ENCODE measurements at regions not wholly inside any gene's neighbourhood (a gene's known extent, or its start where the extent isn't known, plus 50 kb on each side); places are given as distances from the start of the nearest gene placed in this dataset.
"Not testable (repeated sequence)": the region's sequence is repeated elsewhere in the genome, so short reads cannot be mapped to it uniquely, and the experiment has no call there.

DNA sequence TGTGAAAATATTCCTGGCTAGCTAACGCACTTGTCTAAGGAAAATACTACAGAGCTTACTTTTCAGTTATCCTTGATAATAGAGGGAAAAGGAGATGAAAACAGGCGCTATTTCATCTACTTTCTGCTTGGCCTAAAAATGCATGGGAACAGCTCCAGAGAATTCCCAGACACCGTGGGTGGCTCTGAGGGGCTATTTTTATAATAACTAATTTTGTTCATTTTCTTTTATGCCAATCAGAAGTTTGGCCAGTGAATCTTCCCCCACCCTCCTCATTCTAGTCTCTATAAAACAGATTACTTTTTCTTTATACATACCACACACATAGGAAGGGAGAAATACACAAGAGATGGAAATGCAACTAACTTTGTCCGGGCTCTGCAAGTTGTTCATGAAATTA, 322.9 kb downstream of the SETD4 start:
- no peak for DNase-seq

DNA sequence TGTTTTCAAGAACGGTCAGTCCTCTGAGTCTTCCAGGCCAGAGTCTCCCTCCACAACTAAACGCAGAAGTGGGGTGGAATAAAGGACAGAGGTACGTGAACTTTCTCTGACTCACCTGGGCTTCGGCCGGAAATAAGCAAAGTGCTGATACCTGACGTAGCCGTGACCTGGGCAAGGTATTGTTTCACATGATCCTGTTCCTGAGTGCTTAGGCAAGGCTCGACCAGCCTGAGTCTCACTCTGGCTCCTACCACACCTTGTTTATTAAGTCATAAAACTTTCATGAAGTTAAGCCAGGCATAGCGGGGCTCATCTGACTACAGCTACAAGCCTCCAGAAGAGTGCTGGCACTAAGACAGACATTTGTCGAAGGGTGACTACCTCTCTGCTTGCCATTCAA, 327.5 kb downstream of the SETD4 start:
- no peak for DNase-seq

DNA sequence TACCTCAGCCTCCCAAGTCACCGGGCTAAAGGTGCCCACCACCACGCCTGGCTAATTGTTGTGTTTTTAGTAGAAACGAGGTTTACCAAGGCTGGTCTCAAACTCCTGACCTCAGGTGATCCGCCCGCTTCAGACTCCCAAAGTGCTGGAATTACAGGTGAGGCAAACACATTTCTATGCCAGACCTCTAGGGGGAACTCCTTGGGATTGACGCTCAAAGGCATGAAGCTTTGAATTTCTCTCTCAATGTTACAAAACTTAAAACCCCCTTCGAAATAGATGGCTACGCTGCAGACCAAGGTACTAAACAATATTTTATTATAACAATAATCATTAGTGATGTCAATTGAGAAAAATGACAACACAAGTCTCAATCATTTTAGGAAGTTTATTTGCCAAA, 330.0 kb downstream of the SETD4 start:
- no peak for DNase-seq

DNA sequence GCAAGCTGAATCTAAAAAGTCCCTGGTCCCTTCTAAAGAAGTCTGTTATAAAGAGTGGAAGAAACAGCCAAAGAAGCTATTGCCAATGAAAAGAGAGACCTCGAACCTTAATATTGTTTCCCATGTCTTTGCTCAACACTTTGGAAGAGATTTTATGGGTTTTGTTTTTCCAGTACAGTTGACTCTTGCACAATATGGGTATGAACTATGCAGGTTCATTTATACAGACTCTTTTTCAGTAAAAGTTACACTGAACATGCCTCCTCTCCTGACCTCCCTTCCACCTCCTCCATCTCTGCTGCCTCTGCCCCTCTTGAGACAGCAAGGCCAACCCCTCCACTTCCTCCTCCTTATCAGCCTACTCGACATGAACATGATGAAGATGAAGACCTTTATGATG, 332.5 kb downstream of the SETD4 start:
- DNase-seq, result no peak

DNA sequence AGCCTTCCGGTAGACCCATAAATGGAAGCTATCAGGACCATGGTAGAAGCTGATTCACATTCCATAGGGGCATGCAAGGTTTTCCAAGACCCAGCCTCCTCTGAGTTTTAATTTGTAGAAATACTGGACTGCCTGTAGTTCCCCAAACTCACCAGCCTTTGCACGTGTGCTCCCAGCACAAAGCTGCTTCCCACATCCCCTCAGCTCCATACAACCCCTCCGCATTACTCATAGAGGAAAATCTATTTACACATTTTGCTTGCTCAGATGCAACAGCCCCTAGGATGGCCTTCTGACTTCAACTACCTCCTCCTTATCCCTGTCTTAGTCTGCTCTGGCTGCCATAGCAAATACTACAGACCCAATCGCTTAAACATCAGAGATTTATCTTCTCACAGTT, 336.2 kb downstream of the SETD4 start:
- DNase-seq, result no peak

DNA sequence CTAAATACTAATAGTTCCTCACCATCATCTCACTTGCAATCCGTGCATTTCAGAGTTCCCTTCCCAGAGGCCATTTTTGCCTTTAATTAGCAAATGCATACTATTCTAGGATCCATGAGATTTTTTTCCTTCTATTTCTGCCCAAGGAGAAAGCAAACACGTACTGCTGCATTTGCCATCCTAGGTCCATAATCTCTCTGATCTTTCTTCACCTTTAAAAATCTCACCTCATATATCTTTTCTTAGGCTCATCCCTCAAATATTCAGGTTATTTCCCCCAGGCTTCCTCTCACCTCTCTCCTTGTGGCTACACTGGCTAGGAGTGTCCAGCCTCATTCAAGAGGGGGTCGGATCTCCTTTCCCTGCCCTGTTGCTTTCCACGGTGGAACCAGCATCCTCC, 338.6 kb downstream of the SETD4 start:
- no peak for DNase-seq

DNA sequence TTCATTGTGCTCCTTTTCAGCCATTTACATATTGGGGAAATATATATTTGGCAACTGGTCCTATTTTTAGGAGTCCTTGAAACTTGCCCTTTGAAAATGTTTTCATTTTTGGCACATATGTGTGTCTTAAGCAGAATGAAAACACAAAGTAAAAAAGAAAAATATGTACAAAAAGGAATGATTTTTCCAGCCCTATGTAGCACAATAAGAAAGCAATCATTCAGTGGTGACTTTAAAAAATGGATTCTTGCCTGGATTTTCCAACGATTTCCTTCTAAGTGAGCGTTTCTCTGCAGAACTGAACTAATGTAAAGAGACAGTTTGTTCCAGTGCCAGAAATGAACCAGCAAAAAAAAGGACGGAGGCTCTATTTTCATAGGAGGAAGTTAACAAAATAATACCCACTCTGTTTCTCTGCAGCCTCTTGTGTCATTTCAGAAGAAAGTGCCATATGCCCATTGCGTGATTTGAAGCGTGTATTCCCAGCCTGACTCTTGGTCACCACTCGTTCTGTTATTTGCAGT, 340.1 kb downstream of the SETD4 start:
- no peak for DNase-seq

DNA sequence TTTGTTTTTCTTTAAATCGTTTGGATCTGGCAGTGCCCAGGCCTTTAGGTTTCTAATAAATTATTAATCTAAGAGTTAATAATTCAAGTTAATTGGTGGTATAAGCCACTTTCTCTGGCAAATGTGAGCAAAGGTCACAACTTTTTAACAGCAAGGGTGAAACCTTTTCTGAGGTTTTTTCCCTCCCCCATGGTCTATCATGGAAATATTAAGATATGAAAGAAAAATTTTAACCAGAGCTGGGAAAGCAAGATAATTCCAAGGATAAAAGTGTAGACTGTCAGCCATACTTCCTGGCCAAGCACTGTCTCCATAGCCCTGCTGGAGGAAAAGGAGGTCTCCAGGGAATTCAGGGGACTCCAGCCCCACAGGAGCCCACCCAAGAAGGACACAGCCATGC, 341.2 kb downstream of the SETD4 start:
- no peak for DNase-seq

DNA sequence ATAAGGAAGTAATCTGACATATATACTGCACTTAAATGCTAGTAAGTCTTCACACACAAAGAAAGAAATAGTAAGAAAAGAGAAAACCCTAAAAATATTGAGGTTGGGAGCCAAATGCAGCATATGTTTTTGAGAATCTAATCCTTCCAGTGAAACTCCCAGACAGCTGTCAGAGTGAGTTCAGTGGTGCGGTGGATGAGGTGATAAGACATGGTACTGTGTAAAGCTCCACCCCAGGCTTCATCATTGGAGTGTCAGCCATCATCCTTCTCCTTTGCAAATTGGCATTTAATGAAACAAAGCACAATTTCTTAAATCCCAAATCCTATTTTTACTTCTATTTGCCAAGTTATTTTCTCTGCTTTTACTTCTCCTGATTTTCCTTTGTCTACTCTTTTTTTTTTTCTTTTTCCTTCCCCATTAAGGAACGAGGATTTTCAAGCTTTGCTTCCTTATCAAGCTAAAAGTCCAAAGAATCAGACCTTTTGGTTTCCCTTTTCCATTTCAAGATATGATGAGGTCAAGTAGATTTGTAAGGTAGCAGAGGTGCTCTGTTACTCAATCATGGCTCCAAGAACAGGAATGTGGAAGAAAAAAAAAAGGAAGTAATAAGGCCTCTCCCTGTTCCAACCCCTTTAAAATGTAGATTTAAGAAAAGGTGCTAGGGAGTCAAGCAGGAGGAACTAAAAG, 343.3 kb downstream of the SETD4 start:
- no peak for DNase-seq

DNA sequence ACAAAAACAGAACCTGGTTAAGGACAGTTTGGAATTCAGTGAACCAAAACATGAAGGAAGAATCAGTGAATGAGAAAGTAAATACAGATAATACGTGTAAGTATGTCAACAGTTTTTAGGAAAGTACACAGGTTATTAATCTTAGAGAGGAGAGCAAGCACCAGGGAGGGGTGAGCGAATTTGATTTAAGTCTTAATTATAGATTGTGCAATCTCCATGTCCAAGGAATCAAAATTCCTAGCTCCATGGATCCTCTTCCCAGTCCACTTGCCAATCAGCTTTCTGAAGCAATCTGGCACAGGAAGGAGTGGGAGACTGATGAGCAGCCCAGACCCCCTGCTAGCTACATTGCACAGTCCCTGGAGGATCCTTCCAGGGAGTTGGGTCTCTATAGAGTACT, 346.4 kb downstream of the SETD4 start:
- DNase-seq, result no peak

DNA sequence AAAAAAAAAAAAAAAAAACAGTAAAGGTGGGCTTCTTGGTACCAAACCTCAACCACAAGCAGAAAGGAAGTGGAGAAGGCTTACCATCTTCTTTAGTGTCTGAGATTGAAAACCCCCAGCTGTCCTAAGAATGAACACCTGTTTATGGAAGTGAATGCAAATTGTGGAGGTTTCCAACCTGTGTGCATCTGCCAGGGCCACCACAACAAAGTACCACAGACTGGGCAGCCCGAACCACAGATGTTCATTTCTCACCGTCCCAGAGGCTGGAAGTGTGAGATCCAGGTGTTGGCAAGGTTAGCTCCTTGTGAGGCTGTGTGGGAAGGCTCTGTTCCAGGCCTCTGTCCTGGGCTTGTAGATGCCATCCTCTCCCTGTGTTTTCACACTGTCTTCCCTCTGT, 348.7 kb downstream of the SETD4 start:
- DNase-seq, result no peak

DNA sequence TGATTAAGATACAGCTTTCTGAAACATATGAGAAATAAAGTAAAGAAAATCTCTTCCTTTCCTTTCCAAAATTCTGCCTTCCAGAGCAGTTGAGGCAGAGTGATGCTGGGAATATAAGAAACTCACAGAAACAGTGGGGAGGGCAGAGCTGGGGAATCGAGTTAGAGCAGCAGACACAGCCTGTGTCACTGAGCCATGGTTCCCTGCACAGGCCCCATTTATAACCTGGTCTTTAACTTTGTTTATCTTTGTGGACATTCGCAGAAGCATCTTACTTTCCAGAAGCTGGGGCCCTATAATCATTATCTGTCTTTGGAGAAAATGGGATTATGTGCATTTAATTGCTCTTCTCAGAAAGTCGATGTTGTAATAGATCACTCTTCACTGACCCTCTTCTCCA, 349.1 kb downstream of the SETD4 start:
- no peak for DNase-seq

DNA sequence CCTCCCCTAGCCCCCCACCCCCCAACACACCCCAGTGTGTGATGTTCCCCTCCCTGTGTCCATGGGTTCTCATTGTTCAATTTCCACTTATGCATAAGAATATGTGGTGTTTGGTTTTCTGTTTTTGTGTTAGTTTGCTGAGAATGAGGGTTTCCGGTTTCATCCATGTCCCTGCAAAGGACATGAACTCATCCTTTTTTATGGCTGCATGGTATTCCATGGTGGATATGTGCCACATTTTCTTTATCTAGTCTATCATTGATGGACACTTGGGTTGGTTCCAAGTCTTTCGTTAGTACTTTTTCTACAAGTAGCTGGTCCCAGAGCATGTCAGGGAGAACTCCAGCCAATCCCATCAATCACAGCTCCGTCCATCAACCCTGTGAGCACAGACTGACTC, 350.3 kb downstream of the SETD4 start:
- DNase-seq, result not testable (repeated sequence)

DNA sequence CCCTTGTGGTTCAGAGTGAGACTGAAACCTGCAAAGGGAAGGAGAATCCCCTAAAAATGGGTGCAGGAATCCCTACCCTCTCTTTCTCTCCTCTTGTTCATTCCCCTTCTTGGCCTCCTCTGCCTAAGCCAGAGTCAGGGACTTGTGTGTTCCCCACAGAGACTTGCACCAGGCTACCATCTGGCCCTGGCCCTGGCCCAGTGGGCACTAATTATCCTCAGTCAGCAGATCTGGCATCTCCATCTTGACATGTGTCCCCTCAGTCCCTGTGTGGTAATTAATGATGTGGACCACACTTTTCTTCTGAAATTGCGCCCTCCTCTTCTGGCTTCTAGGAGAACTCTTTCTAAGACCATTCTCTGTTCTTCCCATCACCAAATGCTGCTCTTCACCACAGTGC, 354.4 kb downstream of the SETD4 start:
- no peak for DNase-seq

DNA sequence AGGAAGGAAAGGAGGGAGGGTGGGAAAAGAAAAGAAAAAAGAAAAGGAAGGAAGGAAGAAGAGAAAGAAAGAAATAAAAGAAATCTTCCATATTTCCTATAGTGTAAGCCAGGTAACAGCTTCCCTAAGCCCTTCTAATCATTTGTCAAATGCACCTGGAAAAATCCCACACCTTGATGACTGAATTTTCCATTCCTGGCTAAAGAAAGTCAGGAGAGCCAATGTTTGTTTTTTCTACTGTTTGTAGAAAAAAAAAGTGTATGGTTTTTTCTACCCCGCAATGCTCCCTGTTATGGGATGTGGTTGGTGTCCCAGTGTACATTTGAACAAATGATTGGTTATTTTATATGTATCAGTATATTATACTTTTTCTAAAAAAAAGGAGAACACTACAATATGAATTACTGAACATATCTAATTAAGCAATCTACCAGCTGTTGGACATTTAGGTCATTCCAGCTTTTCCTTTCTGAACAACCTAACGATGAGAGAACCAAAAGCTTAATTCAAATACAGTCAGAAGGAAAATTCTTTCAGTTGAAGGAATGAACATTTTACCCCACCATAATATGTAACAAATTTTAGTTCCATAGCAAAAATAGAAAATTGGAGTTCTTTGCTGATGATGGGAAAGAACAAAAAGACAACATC, 355.0 kb downstream of the SETD4 start:
- no peak for DNase-seq

DNA sequence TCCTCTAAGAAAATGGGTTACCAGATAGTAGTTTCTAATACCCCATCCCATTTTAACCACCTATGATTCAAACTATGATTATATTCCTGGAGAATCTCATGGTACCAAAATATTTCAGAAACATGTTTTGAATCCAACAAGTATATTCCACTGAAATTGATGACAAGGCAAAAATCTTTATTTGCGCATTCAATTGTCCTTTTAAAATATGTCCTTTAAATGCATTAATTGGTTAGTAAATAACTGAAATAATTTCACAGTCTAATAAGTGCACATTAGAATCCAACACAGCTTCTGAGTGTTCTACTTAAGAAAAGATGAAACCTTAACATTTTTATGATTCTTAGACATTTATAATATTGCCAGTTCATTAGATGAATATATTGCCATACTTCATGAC, 356.6 kb downstream of the SETD4 start:
- no peak for DNase-seq

DNA sequence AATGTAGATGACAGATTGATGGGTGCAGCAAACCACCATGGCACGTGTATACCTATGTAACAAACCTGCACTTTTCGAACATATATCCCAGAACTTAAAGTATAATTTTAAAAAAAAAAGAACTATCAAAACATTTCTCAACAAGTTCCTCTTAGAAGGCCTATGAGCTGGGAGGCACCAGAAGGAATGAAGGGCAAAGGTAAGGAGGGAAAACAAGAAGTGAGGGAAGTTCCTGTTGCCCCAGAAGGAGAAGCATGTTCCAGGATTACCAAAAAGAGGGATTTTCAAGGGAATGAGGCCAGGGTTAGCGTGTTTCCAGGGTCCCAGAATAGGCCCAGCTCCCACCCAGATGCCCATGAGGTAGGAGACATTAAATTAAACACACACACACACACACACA, 361.0 kb downstream of the SETD4 start:
- no peak for DNase-seq

DNA sequence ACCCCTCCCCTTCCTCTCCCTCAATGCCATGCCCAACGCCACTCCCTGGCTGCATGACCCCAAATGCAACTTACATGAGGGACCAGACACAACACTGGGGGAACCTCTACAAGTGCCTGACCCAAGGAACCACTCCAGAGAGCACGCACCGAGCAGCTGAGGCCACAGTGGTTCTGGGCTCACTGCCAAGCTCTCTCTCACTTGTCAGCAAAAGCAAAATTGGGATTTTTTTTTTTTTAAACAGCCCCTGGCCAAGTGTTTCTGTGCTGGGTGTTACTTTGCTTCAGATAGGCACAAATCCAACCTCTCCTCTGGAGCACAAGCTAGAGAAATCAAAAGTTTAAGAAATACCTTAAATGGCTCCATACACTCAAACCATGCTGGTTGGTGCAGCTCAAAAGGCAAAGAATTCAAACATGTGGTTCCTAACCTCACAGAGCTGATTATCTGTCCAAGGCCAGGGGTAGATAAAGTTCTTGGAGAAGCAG, 363.0 kb downstream of the SETD4 start:
- no peak for DNase-seq

DNA sequence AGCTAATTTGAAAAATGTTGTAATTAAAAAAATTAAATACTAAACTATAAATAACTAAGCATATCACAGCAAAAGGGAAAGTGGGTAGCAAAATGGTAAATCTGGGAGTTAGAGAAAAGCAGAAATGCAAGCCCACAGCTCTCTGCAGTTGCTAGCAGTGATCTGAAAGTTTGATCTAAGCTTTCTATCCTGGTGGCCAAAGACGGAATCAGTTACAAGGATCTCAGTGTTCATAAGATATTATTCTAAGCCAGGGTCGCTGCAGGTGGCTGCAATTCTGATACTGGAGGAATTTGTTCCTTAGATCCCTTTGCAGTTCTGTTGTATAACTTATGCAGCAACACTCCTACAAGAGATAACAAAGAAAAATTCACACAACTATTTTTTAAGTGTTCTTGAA, 363.7 kb downstream of the SETD4 start:
- DNase-seq, result no peak

DNA sequence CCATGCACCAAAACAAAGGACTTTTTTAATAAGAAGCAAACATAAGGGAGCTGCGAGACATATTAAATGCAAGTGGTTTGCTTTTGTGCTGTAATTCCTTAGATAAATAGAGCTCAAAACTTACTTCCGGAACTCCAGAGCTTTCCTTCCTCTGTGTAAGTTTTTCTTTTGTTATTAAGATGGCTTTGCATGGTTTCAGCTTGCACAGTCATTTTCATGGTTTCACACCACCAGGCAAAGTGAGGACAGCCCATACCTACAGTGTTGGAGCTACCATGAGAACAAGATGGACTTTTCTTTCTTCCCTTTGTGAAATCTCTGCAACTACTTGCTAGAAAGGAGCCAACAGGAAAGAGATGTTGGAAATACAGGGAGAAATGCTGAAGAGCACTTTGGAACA, 368.0 kb downstream of the SETD4 start:
- no peak for DNase-seq

DNA sequence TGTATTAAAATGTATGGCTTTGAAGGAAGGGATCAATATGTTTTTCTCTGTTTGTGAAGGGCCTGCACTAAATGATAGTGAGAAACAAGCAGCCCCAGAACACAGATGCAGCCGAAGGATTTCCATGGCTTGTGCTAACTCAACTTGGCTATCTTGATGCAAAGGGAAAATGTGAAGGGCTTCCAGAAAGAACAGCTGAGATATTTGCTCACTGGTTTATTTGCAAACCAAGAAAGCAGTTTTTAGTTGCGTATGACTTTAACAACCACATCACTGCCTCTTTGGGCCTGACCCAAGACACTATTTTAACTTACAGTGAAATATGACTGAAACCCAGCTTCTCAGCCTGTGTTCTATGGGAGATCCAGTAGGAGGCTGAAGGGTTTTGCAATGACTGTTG, 369.9 kb downstream of the SETD4 start:
- no peak for DNase-seq

DNA sequence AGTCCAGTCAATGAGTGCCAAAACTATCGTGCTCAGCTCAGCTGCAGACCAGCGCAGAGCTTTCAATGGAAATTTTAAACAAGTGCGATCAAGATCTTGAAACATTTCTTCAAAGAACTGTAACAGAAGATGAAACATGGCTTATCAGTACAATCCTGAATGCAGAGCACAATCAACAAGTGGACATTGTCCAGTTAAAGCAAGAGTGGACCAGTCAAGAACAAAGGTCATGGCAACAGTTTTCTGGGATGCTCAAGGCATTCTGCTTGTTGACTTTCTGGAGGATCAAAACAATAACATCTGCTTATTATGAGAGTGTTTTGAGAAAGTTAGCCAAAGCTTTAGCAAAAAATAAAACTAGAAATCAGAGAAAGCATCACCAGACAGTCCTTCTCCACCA, 374.2 kb downstream of the SETD4 start:
- DNase-seq, result no peak

DNA sequence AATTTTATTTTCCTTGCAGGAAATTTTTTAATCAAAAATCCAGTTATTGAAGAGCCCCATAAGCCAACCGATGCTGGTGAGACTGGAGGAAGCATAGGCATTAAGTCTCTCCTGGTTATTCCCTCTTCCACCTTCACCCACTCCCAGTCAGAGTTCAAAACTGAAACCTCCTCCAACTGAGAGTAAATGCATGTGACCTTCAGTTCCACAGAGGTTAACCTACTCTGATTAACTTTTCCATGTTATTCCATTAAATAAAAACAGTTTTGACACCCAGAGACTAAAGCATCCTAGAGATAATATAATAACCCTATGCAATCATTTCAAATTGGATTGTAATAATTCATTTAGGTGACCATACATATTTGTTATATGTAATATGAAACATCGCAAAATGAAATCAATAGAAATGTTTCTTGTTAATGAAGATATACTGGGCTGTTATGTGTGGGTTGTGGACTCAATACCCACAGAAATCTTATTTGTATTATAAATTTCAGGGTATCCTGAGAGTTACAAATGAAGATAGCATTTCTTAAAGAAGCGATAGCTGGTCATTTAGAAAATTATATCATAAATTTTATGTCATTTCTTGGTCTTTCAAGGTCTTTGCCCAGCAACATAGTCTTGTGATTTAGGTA, 376.5 kb downstream of the SETD4 start:
- no peak for DNase-seq

DNA sequence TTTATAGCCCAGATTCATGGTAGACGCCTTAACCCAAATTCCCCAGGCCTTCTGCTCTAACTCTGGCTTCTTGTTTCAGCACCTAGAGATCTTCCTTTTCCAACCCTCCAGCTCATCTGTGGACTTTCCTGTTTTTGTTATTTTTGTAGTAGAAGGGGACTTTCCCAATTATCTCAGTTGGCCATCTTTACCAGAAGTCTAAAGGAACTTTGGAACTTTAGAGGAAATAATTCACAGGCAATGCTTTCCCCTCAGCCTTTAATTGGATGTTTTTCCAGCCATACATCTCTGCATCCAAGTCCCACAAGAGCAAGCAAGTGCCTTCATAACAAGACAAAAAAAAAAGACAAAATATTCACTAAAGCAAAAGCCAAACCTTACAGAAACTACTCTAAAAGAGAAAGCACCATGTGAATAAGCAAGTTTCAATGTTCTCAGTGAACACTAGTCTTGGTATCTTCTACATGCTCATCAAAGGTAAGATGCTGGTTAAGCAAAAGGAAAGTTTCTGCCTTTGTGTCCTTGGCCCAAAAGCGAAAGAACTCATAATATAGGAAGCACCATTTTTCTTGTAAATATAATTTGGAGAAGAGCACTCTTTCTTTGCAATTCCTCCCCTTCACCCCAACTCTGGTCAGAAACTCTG, 377.3 kb downstream of the SETD4 start:
- no peak for DNase-seq
